ENCODE measurements at regions not wholly inside any gene's neighbourhood (a gene's known extent, or its start where the extent isn't known, plus 50 kb on each side); places are given as distances from the start of the nearest gene placed in this dataset.

DNA sequence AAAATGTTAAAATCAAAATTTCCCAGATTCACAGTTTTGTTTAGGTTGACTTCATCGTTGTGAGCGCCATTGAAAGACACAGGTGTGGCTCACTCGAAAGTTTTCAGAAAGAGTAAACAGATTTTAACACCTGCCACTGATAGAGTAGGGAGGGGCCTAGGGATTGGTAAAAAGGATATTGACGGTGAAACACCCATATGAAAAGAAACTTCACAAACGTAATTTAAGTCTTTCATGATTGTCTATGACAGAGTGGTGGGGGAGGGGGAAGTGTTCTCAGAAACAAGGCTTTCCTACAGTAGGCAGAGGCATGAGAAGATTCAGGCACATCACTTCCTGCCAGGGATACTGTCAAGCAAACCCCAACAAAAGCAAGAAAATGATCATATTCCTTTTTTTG lies 101.4 kb downstream of the PERP start:
- TF ChIP-seq POLR2AphosphoS5 (IDR thresholded peaks at IDR 0.05; ENCODE audit: low read depth) (no peak), GABPA (IDR thresholded peaks at IDR 0.05; ENCODE audit: low read depth) (no peak)
- TF ChIP-seq, protein P1, sequence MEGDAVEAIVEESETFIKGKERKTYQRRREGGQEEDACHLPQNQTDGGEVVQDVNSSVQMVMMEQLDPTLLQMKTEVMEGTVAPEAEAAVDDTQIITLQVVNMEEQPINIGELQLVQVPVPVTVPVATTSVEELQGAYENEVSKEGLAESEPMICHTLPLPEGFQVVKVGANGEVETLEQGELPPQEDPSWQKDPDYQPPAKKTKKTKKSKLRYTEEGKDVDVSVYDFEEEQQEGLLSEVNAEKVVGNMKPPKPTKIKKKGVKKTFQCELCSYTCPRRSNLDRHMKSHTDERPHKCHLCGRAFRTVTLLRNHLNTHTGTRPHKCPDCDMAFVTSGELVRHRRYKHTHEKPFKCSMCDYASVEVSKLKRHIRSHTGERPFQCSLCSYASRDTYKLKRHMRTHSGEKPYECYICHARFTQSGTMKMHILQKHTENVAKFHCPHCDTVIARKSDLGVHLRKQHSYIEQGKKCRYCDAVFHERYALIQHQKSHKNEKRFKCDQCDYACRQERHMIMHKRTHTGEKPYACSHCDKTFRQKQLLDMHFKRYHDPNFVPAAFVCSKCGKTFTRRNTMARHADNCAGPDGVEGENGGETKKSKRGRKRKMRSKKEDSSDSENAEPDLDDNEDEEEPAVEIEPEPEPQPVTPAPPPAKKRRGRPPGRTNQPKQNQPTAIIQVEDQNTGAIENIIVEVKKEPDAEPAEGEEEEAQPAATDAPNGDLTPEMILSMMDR (IDR thresholded peaks at IDR 0.05; ENCODE audit: insufficient read depth, low read length) = no peak
- TF ChIP-seq, protein P2, sequence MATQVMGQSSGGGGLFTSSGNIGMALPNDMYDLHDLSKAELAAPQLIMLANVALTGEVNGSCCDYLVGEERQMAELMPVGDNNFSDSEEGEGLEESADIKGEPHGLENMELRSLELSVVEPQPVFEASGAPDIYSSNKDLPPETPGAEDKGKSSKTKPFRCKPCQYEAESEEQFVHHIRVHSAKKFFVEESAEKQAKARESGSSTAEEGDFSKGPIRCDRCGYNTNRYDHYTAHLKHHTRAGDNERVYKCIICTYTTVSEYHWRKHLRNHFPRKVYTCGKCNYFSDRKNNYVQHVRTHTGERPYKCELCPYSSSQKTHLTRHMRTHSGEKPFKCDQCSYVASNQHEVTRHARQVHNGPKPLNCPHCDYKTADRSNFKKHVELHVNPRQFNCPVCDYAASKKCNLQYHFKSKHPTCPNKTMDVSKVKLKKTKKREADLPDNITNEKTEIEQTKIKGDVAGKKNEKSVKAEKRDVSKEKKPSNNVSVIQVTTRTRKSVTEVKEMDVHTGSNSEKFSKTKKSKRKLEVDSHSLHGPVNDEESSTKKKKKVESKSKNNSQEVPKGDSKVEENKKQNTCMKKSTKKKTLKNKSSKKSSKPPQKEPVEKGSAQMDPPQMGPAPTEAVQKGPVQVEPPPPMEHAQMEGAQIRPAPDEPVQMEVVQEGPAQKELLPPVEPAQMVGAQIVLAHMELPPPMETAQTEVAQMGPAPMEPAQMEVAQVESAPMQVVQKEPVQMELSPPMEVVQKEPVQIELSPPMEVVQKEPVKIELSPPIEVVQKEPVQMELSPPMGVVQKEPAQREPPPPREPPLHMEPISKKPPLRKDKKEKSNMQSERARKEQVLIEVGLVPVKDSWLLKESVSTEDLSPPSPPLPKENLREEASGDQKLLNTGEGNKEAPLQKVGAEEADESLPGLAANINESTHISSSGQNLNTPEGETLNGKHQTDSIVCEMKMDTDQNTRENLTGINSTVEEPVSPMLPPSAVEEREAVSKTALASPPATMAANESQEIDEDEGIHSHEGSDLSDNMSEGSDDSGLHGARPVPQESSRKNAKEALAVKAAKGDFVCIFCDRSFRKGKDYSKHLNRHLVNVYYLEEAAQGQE (IDR thresholded peaks at IDR 0.05; ENCODE audit: insufficient replicate concordance, low read depth) = no peak
